Smooth muscle cell (in vitro differentiated cells): ENCODE measurements at regions not wholly inside any gene's neighbourhood (a gene's known extent, or its start where the extent isn't known, plus 50 kb on each side); places are given as distances from the start of the nearest gene placed in this dataset.

Source experiments
- DNase-seq: peaks from one replicate; lab custom pipeline; 2025; ENCODE audit not compliant: unreplicated experiment; lab: John Stamatoyannopoulos, UW
- H2AFZ ChIP-seq: fragments of 200-600 bp; sonication (generic); 2 replicates; pipeline ENCODE4 v1.6.0; 2016; ENCODE audit warnings: antibody characterized with exemption, low read depth, mild to moderate bottlenecking
- H3F3A ChIP-seq: fragments of 200-600 bp; sonication (generic); 2 replicates; pipeline ENCODE4 v1.6.0; 2017; ENCODE audit warnings: antibody characterized with exemption, low read depth
- H3K27ac ChIP-seq: fragments of 200-600 bp; sonication (generic); 2 replicates; pipeline ENCODE4 v1.5.1; 2016; ENCODE audit warnings: low read depth, mild to moderate bottlenecking
- H3K27me3 ChIP-seq: fragments of 200-600 bp; sonication (generic); 2 replicates; pipeline ENCODE4 v1.6.1; 2016; ENCODE audit warnings: low read depth, mild to moderate bottlenecking
- H3K36me3 ChIP-seq: fragments of 200-600 bp; sonication (generic); 2 replicates; pipeline ENCODE4 v1.5.1; 2016; ENCODE audit warnings: low read depth
- H3K4me1 ChIP-seq: fragments of 200-600 bp; sonication (generic); 2 replicates; pipeline ENCODE4 v1.5.1; 2016; ENCODE audit warnings: low read depth
- H3K4me2 ChIP-seq: fragments of 200-600 bp; sonication (generic); 2 replicates; pipeline ENCODE4 v1.6.0; 2016; ENCODE audit warnings: mild to moderate bottlenecking
- H3K4me3 ChIP-seq: fragments of 200-600 bp; sonication (generic); 2 replicates; pipeline ENCODE4 v1.5.1; 2016; ENCODE audit warnings: mild to moderate bottlenecking
- H3K79me2 ChIP-seq: fragments of 200-600 bp; sonication (generic); 2 replicates; pipeline ENCODE4 v1.6.0; 2016; ENCODE audit warnings: low read depth, mild to moderate bottlenecking
- H3K9ac ChIP-seq: fragments of 200-600 bp; sonication (generic); 2 replicates; pipeline ENCODE4 v1.6.0; 2016; ENCODE audit warnings: low read depth
- H3K9me3 ChIP-seq: fragments of 200-600 bp; sonication (generic); replicated peaks from 2 replicates; pipeline ENCODE4 v1.5.1; 2016; ENCODE audit warnings: low read depth
- H4K20me1 ChIP-seq: fragments of 200-600 bp; sonication (generic); 2 replicates; pipeline ENCODE4 v1.6.0; 2016; ENCODE audit warnings: low read depth
- WGBS: methylation state at CpG from one replicate; pipeline ENCODE4 v1.1.7; 2016; ENCODE audit warnings: low lambda C conversion rate; 5-methylcytosine and 5-hydroxymethylcytosine counted together
- TF ChIP-seq, protein P1 (sequence below): fragments of 200-600 bp; sonication (generic); IDR thresholded peaks from 2 replicates; pipeline ENCODE4 v1.5.1; 2017; ENCODE audit warnings: borderline replicate concordance, mild to moderate bottlenecking, antibody characterized with exemption; ENCODE audit not compliant: insufficient read depth, poor library complexity, severe bottlenecking

DNA sequence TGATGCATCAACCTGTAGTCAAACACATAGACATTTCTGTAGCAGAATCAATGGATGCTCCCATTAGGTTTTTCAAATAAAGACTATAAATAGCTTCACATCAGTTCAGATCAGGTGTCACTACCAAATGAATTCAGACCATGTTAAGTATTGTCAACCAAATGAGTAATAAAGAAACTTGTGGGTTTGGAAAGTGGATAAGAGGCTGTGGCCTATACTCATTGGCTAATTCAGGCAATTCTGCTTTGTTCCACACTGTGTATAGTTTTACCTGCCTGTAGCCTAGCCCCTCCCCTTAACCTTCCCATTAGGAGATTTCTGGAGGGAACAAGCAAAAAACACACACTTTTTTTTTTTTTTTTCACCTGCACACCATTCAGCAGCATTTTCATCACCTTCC lies 321.2 kb downstream of the HLX start:
- Histone ChIP-seq H3K4me3 (no peak overlapping the region), H4K20me1 (no peaks in the 10 kb centered on the region), H3K9me3 (peaks cover 9% of the 10 kb centered on the region), H2AFZ (no peak overlapping the region), H3K36me3 (no peaks in the 10 kb centered on the region), H3F3A (no peaks in the 10 kb centered on the region), H3K4me2 (no peak overlapping the region), H3K79me2 (no peaks in the 10 kb centered on the region), H3K9ac (no peak overlapping the region), H3K4me1 (no peaks in the 10 kb centered on the region), H3K27ac (no peak overlapping the region), H3K27me3 (no peaks in the 10 kb centered on the region)
- TF ChIP-seq, protein P1, sequence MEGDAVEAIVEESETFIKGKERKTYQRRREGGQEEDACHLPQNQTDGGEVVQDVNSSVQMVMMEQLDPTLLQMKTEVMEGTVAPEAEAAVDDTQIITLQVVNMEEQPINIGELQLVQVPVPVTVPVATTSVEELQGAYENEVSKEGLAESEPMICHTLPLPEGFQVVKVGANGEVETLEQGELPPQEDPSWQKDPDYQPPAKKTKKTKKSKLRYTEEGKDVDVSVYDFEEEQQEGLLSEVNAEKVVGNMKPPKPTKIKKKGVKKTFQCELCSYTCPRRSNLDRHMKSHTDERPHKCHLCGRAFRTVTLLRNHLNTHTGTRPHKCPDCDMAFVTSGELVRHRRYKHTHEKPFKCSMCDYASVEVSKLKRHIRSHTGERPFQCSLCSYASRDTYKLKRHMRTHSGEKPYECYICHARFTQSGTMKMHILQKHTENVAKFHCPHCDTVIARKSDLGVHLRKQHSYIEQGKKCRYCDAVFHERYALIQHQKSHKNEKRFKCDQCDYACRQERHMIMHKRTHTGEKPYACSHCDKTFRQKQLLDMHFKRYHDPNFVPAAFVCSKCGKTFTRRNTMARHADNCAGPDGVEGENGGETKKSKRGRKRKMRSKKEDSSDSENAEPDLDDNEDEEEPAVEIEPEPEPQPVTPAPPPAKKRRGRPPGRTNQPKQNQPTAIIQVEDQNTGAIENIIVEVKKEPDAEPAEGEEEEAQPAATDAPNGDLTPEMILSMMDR, result no peak
- DNase-seq, result no peak

DNA sequence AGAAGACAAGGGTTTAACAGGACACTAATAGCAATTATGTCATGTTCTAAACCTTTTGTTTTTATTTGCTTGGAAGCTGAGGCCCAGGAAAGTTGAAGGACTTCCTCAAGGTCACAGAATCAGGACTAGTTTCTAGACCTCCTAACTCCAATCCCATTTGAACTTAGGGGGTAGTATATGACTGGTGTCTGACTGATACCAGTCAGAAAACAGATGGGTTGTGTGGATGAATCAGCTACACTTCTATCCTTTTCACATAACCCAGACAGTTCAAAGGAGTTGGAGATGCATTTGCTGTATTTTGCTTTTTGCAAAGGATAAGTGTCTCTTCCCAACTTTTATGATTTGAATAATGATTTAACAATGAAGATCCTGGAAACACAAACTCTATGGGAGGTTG lies 322.5 kb downstream of the HLX start:
- no peak overlapping the region for H3K27ac ChIP-seq
- peaks cover 9% of the 10 kb centered on the region for H3K9me3 ChIP-seq
- no peaks in the 10 kb centered on the region for H3F3A ChIP-seq
- no peaks in the 10 kb centered on the region for H3K36me3 ChIP-seq
- H2AFZ ChIP-seq, result no peak overlapping the region
- no peaks in the 10 kb centered on the region for H3K79me2 ChIP-seq
- H3K4me3 ChIP-seq, result no peak overlapping the region
- no peak for DNase-seq
- no peaks in the 10 kb centered on the region for H3K4me1 ChIP-seq
- H3K4me2 ChIP-seq, result no peak overlapping the region
- TF ChIP-seq, protein P1, result no peak
- no peak overlapping the region for H3K9ac ChIP-seq
- H3K27me3 ChIP-seq, result no peaks in the 10 kb centered on the region
- no peaks in the 10 kb centered on the region for H4K20me1 ChIP-seq

DNA sequence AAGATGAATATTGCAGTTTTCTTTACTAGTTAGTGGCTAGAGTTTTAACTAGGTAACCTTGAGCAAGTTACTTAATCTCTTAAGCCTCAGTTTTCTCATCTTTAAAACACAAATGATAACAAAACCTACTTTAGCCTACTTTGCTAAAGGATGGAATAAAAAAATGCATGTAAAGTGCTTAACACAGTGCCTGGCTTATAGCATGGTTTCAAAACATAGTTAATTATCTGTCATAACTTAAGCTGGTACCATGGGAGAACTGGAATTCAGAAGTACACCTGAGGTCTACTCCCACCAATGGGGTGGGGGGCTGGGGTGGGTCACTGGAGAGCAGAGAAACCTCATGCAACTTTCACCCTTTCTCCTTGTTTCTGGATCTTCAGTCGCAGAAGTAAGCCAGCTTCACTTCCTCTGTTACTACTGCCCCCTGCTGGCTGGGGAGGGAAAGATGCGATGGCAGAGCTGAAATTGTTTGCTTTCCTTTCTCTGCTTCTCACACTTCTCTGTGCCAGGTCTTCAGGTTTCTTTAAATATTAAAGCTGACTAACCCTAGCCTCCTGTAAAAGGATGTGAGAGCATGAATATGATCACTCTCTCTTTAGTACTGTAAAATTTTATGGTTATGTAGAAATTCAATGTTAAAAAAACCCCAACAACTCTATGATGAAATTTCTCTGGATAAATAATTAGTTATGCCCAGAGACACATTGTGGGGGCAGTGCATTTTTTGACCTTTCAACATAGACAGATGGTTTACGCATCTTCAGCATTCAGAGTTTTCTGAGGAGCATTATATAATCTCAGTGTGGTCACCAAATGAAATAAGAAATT lies 324.2 kb downstream of the HLX start:
- peak; percentile 31 for DNase-seq
- 26% methylated on average over 3 of the region's 3 CpGs for WGBS
- no peak overlapping the region for H3K9ac ChIP-seq
- H4K20me1 ChIP-seq, result no peaks in the 10 kb centered on the region
- no peak overlapping the region for H3K4me3 ChIP-seq
- H3K4me1 ChIP-seq, result no peaks in the 10 kb centered on the region
- no peaks in the 10 kb centered on the region for H3K27me3 ChIP-seq
- TF ChIP-seq, protein P1, result peak; percentile 94
- no peaks in the 10 kb centered on the region for H3K79me2 ChIP-seq
- H3F3A ChIP-seq, result no peaks in the 10 kb centered on the region
- H3K9me3 ChIP-seq, result peaks cover 1% of the 10 kb centered on the region
- H3K27ac ChIP-seq, result no peak overlapping the region
- no peaks in the 10 kb centered on the region for H3K36me3 ChIP-seq
- H3K4me2 ChIP-seq, result no peak overlapping the region
- no peak overlapping the region for H2AFZ ChIP-seq
